Activated naive CD4-positive, alpha-beta T cell treated with anti-CD3 and anti-CD28 coated beads, Interleukin-2, amount 10 ng/mL, durations not matched to agents 7 days and 5 days (primary cell): ENCODE measurements at regions not wholly inside any gene's neighbourhood (a gene's known extent, or its start where the extent isn't known, plus 50 kb on each side); places are given as distances from the start of the nearest gene placed in this dataset.

Source experiments
- CTCF ChIA-PET: fragments of 350-600 bp; sonication (Branson Sonifier 250); formaldehyde crosslinking; loops from one replicate; lab custom pipeline; 2021; ENCODE audit warnings: antibody characterized with exemption; lab: Charles Lee
- DNase-seq: peaks from one replicate; pipeline ENCODE4 v3.0.0-alpha.2; 2020
- H3K27ac Mint-ChIP-seq: one replicate; pipeline ENCODE4 v1.8.0; 2021; ENCODE audit warnings: mild to moderate bottlenecking, moderate library complexity, mixed read lengths
- H3K27me3 Mint-ChIP-seq: one replicate; pipeline ENCODE4 v1.8.0; 2021; ENCODE audit warnings: mild to moderate bottlenecking, mixed read lengths
- H3K36me3 Mint-ChIP-seq: one replicate; pipeline ENCODE4 v1.8.0; 2021; ENCODE audit warnings: mixed read lengths
- H3K4me1 Mint-ChIP-seq: one replicate; pipeline ENCODE4 v1.8.0; 2021; ENCODE audit warnings: mixed read lengths
- H3K4me3 Mint-ChIP-seq: one replicate; pipeline ENCODE4 v1.8.0; 2021; ENCODE audit warnings: mild to moderate bottlenecking, moderate library complexity, mixed read lengths
- H3K9me3 Mint-ChIP-seq: one replicate; pipeline ENCODE4 v1.8.0; 2021; ENCODE audit warnings: mixed read lengths

- H3K9me3 Mint-ChIP-seq: no peaks in the 10 kb centered on the region
- H3K27ac Mint-ChIP-seq: no peak overlapping the region
- H3K27me3 Mint-ChIP-seq: peaks cover 7% of the 10 kb centered on the region
- H3K36me3 Mint-ChIP-seq: no peaks in the 10 kb centered on the region
- no peaks in the 10 kb centered on the region for H3K4me1 Mint-ChIP-seq
- CTCF ChIA-PET: no interaction called here
- DNase-seq: no peak
- H3K4me3 Mint-ChIP-seq: no peak overlapping the region
Measured at GRCh38 chr15:39388118-39388517, 192.8 kb upstream of the THBS1 start.

- CTCF ChIA-PET: no interaction called here
- H3K36me3 Mint-ChIP-seq: no peaks in the 10 kb centered on the region
Measured at GRCh38 chr15:39391230-39391629, 189.6 kb upstream of the THBS1 start.

GRCh38 chr15:39392469-39393047, 188.3 kb upstream of the THBS1 start:
- H3K4me1 Mint-ChIP-seq: no peaks in the 10 kb centered on the region
- no peak overlapping the region for H3K27ac Mint-ChIP-seq

More at GRCh38 chr15:39391230-39391629, 189.6 kb upstream of the THBS1 start:
- Mint-ChIP-seq H3K4me3 (no peak overlapping the region), H3K27ac (no peak overlapping the region), H3K27me3 (peaks cover 3% of the 10 kb centered on the region), H3K9me3 (no peaks in the 10 kb centered on the region), H3K4me1 (no peaks in the 10 kb centered on the region)
- no peak for DNase-seq

GRCh38 chr15:39393575-39394335, 187.1 kb upstream of the THBS1 start:
- Mint-ChIP-seq H3K27me3 (peaks cover 7% of the 10 kb centered on the region), H3K27ac (no peak overlapping the region), H3K36me3 (no peaks in the 10 kb centered on the region), H3K9me3 (no peaks in the 10 kb centered on the region), H3K4me1 (no peaks in the 10 kb centered on the region), H3K4me3 (no peak overlapping the region)
- no peak for DNase-seq
- CTCF ChIA-PET: no interaction called here

More at GRCh38 chr15:39392469-39393047, 188.3 kb upstream of the THBS1 start:
- CTCF ChIA-PET: no interaction called here
- Mint-ChIP-seq H3K36me3 (no peaks in the 10 kb centered on the region), H3K4me3 (no peak overlapping the region), H3K9me3 (no peaks in the 10 kb centered on the region), H3K27me3 (peaks cover 3% of the 10 kb centered on the region)
- no peak for DNase-seq

- peaks cover 7% of the 10 kb centered on the region for H3K27me3 Mint-ChIP-seq
- CTCF ChIA-PET: no interaction called here
- H3K36me3 Mint-ChIP-seq: no peaks in the 10 kb centered on the region
Measured at GRCh38 chr15:39394496-39394895, 186.4 kb upstream of the THBS1 start.

GRCh38 chr15:39396979-39397615, 183.8 kb upstream of the THBS1 start:
- Mint-ChIP-seq H3K4me1 (no peaks in the 10 kb centered on the region), H3K27ac (no peak overlapping the region), H3K4me3 (no peak overlapping the region), H3K9me3 (no peaks in the 10 kb centered on the region), H3K36me3 (no peaks in the 10 kb centered on the region), H3K27me3 (peaks cover 7% of the 10 kb centered on the region)
- CTCF ChIA-PET: no interaction called here
- DNase-seq: no peak

More at GRCh38 chr15:39394496-39394895, 186.4 kb upstream of the THBS1 start:
- Mint-ChIP-seq H3K4me1 (no peaks in the 10 kb centered on the region), H3K27ac (no peak overlapping the region), H3K4me3 (no peak overlapping the region), H3K9me3 (no peaks in the 10 kb centered on the region)
- DNase-seq: no peak

- H3K36me3 Mint-ChIP-seq: no peaks in the 10 kb centered on the region
- DNase-seq: no peak
- no peak overlapping the region for H3K27ac Mint-ChIP-seq
- CTCF ChIA-PET: no interaction called here
- no peaks in the 10 kb centered on the region for H3K4me1 Mint-ChIP-seq
- no peaks in the 10 kb centered on the region for H3K9me3 Mint-ChIP-seq
- H3K27me3 Mint-ChIP-seq: peaks cover 4% of the 10 kb centered on the region
- H3K4me3 Mint-ChIP-seq: no peak overlapping the region
Measured at GRCh38 chr15:39397883-39398282, 183.0 kb upstream of the THBS1 start.

GRCh38 chr15:39399600-39399999, 181.3 kb upstream of the THBS1 start:
- no peak for DNase-seq
- CTCF ChIA-PET: no interaction called here
- H3K36me3 Mint-ChIP-seq: no peaks in the 10 kb centered on the region
- H3K9me3 Mint-ChIP-seq: no peaks in the 10 kb centered on the region
- H3K4me3 Mint-ChIP-seq: no peak overlapping the region
- H3K27ac Mint-ChIP-seq: no peak overlapping the region
- no peaks in the 10 kb centered on the region for H3K4me1 Mint-ChIP-seq
- peaks cover 4% of the 10 kb centered on the region for H3K27me3 Mint-ChIP-seq

GRCh38 chr15:39400002-39400401, 180.9 kb upstream of the THBS1 start:
- H3K27ac Mint-ChIP-seq: no peak overlapping the region
- H3K9me3 Mint-ChIP-seq: no peaks in the 10 kb centered on the region
- H3K4me3 Mint-ChIP-seq: no peak overlapping the region
- no peaks in the 10 kb centered on the region for H3K4me1 Mint-ChIP-seq
- H3K27me3 Mint-ChIP-seq: peaks cover 4% of the 10 kb centered on the region
- H3K36me3 Mint-ChIP-seq: no peaks in the 10 kb centered on the region
- DNase-seq: no peak
- CTCF ChIA-PET: no interaction called here

GRCh38 chr15:39400821-39401550, 179.9 kb upstream of the THBS1 start:
- H3K27ac Mint-ChIP-seq: no peak overlapping the region
- CTCF ChIA-PET: no interaction called here
- no peaks in the 10 kb centered on the region for H3K36me3 Mint-ChIP-seq
- peaks cover 4% of the 10 kb centered on the region for H3K27me3 Mint-ChIP-seq
- no peaks in the 10 kb centered on the region for H3K4me1 Mint-ChIP-seq
- H3K9me3 Mint-ChIP-seq: no peaks in the 10 kb centered on the region
- no peak for DNase-seq
- H3K4me3 Mint-ChIP-seq: no peak overlapping the region

- Mint-ChIP-seq H3K27me3 (peaks cover 6% of the 10 kb centered on the region), H3K4me1 (no peaks in the 10 kb centered on the region), H3K36me3 (no peaks in the 10 kb centered on the region), H3K4me3 (no peak overlapping the region), H3K27ac (no peak overlapping the region), H3K9me3 (no peaks in the 10 kb centered on the region)
- DNase-seq: no peak
- CTCF ChIA-PET: no interaction called here
Measured at GRCh38 chr15:39403640-39404117, 177.2 kb upstream of the THBS1 start.

- CTCF ChIA-PET: no interaction called here
- H3K9me3 Mint-ChIP-seq: no peaks in the 10 kb centered on the region
- no peak for DNase-seq
Measured at GRCh38 chr15:39404767-39405181, 176.1 kb upstream of the THBS1 start.

GRCh38 chr15:39406485-39406884, 174.4 kb upstream of the THBS1 start:
- Mint-ChIP-seq H3K36me3 (no peaks in the 10 kb centered on the region), H3K4me3 (no peak overlapping the region), H3K27me3 (peaks cover 13% of the 10 kb centered on the region), H3K27ac (no peak overlapping the region), H3K9me3 (no peaks in the 10 kb centered on the region), H3K4me1 (peaks cover 5% of the 10 kb centered on the region)
- CTCF ChIA-PET: no interaction called here
- no peak for DNase-seq

More at GRCh38 chr15:39404767-39405181, 176.1 kb upstream of the THBS1 start:
- Mint-ChIP-seq H3K27me3 (peaks cover 6% of the 10 kb centered on the region), H3K4me1 (no peaks in the 10 kb centered on the region), H3K36me3 (no peaks in the 10 kb centered on the region), H3K27ac (no peak overlapping the region), H3K4me3 (no peak overlapping the region)

- DNase-seq: no peak
- Mint-ChIP-seq H3K27ac (no peak overlapping the region), H3K4me3 (no peak overlapping the region), H3K36me3 (no peaks in the 10 kb centered on the region), H3K9me3 (no peaks in the 10 kb centered on the region), H3K27me3 (peaks cover 13% of the 10 kb centered on the region), H3K4me1 (peaks cover 11% of the 10 kb centered on the region)
- CTCF ChIA-PET: no interaction called here
Measured at GRCh38 chr15:39407116-39407515, 173.8 kb upstream of the THBS1 start.
